ENCODE measurements at regions not wholly inside any gene's neighbourhood (a gene's known extent, or its start where the extent isn't known, plus 50 kb on each side); places are given as distances from the start of the nearest gene placed in this dataset.

DNA sequence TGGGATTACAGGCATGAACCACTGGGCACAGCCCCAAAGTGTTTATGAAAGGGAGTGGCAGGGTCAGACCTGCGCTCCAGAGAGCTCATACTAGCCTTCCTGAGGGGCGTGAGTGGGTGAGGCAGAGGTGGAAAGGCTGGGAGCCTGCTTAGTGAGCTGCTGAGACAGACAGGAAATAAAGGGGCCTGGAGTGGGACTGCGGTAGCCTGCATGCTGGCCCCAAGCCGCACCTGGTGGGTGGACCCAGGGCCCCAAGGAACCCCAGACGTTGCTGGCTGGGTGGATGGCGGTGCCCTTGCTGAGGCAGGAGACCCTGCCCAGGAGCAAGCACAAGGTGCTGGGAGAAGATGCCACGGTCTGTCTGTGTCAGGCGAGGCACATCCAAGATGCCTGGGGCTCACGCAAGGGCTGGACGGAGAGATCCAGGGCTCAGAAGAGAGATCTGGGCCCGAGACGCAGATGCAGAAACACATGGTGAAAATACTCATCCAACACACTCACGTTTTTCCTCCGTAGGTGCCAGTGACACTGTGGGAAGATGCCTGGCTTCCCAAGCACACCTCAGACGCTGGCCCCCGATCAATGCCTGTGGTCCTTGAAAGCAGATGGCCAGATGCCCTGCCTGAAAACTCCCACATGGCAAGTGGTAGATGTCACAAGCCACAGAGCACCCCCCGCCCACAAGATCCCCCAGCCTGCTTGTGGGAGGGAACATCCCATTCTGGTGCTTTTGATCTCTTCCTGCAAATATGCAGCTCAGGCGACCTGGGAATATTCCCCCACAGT lies 151.1 kb downstream of the GLI2 start:
- no peak for DNase-seq

DNA sequence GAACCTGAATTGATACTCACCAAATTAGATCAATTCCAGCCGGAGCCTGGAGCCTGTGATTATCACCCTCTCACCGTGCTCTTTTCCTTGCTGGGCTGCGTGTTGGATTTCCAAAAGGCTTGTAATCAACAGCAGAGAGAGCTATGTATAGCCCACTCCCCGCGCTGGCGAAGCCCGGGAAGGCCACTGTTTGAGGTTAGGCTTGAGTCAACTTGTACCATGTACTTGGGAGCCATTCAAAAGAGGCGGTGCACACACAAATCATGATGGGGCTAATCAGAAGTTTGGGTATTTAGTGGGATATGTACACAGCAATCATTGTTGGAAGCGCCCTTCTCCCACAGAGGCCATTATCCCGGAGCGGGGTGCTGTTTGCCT lies 151.6 kb downstream of the GLI2 start:
- DNase-seq, result no peak

DNA sequence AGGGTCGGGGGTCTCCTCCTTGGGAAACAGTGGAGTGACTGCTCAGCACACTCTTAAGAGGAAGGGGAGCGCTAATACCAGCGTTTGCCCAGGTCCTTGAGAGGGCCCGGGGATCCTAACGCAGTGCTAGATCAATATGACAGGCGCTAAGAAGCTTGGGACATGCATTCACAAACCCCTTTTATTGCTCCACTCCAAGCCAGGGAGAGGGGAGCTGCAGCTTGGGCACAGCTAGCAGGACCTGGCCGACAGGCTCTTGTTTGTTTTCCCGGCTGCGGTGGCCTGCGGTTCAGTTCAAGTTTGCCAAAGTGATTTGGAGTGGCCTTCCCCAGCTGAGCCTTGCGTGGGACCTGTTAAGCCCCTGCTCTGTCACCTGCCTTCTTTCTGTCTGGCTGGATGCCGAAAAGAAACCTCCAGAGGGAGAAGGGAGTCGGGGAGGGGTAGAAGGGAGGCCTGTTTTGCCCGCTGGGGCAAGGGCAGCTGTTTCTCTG lies 152.1 kb downstream of the GLI2 start:
- no peak for DNase-seq

DNA sequence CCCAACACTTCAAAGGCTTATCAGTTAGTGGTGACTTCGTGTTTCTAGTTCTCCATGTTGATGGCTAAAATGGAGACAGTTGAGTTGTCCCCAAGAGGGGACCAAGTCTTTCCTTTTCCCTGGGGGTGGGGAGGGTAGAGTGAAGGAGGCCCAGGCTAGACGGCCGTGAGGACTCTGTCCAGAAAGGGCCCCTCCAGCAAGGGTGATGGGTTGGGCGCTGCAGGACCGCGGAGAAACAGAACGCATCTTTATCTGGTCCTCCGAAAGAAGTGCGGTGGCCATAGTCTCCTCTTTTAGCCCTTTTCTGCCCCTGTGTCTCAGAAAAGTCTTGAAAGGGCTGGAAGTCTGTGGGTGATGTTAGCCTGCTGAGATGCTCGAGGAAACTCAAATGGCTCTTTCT lies 153.2 kb downstream of the GLI2 start:
- no peak for DNase-seq

DNA sequence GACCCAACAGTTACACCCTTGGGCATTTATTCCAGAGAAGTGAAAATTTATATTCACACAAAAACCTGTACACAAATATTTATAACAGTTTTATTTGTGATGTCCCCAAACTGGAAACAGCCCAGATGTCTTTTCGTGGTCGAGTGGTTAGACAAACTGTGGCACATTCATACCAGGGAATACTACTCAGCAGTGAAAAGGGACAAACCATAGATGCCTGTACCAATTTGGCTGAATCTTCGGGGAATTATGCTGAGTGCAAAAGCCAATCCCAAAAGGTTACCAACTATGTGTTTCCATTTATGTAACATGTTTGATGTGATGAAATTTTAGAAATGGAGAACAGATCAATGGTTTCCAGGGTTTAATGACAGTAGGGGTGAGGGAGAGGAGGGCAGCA lies 154.3 kb downstream of the GLI2 start:
- no peak for DNase-seq

DNA sequence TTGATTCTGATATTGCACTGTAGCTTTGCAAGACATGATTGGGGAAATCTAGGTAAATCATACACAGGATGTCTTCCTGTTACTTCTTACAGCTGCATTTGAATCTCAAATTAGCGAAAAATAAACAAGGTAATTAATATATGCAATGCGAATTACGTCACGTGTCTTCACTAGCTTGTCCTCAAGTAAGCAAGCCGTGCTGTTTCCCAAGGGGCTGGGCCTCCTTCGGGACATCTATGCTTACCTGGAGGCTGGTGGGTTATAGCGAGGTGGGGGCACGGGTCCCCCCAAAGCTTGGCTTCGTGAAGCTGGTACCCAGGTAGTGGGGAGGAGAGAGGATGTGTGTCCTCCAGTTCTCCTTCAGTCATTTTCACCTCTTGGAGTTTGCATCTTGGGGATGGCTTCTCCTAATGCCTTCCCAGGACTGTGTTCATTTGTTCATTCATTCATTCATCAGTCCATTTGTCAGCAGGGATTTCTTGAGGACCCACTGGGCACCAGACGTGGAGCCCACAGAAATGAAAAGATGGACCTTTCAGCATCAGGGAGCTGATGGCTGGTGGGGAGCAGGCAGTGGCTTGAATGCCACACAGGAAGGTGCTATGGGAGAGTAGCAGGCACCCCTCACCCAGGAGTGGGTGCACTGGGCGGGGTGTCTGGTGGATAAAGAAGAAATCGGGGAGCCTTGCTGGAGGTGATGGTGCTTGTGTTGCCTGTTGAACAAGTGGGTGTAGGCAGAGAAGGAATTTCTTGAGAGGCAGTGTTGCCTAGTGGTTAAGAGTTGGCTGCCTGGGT lies 155.1 kb downstream of the GLI2 start:
- DNase-seq, result no peak

DNA sequence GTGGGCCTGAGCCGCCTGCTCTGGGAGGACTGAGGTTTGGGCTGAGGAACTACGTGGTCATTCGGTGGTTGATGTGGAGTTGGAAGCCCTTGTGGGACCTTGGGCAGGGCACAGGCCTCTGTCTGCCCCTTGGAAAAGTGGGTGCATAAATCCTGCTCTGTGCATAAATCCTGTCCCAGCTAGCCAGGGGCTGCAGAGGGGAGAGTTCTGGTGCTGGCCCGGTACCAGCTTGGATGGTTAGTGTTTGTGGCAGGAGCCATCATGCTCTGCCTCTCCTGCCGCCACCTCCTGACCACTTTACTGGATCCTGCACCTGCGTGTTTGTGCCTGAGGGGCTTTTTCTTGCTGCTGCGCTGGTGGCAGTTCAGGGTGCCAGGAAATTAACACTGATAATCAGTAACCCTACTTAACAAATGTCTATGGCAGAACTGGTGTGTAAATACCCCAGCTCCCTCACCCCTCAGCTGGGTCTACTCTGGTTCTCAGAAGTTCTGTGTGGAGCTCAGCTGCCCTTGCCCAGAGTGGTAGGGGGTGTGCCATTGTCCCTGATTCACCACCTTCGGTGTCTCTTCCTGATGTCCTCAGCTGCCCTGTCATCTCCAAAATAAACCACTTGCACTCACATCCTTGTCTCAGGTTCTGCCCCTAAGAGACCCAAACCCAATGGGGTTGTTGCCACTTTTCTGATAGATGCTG lies 156.8 kb downstream of the GLI2 start:
- no peak for DNase-seq

DNA sequence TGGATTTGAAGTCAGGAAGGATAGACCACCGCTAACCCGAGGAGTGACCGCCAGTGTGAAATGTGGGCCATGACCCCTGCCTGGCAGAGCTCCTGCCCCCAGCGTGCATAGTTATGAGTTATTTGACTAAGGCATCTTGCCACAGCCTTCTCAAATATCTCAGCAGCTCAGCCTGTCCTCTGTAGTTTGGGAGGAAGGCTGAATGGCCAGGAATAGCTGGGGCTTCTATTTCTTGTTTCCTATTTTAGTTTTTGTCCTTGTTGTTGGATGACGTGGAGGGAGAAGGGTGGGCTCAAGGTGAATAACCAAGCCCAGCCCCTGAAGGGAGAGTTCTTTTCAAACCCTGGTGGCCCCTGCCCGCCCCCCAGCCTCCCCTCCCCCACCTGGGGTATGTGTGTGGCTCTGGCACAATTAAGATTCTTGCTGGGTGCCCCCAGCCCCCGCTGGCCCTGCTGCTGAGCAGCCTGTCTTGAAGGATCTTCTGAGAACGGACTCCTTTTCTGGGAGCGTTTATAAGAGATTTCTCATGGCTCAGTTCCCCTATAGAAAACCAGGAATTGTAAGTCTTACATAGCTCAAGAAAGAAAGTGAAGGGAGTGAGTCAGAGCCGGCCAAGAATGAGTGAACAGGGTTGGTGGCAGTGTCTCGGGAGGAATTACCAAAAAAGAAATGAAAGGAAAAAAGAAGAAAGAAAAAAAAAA lies 157.4 kb downstream of the GLI2 start:
- no peak for DNase-seq

DNA sequence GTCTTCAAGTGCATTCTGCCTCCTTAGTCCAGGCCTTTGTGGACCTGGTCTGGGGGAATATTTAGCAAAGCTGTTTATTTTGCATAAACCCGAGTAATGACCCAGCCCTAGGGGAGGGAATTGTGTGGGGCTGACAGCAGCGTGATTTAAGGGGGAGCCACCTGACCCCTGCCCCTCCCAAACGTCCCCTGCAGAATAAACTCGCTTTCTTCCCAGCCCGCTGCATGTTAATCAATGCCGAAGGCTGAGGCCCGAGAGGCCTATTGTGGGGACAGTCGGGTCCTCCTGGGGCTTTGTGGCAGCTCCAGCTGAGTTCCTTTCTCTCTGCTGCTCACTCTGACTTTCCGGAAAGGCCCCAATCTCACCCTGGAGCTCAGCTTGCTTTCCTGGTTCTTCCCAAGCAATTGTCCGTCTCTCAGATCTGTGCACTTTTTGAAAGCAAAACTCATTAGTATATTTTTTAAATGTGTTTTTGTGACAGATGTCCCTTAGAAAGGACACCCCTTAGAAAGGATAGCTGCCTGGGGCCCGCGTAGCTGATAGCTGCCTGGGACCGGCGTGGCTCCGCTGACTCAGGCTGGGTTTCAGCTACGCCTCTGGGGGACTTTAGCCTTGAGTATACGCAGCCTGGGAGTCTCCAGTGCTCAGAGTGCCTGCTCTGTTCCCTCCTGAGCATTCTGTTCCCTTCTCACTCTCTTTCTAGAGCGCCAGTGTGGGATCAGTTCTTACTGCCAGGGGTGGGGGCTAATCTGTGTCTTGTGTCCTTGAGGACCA lies 158.3 kb downstream of the GLI2 start:
- no peak for DNase-seq

DNA sequence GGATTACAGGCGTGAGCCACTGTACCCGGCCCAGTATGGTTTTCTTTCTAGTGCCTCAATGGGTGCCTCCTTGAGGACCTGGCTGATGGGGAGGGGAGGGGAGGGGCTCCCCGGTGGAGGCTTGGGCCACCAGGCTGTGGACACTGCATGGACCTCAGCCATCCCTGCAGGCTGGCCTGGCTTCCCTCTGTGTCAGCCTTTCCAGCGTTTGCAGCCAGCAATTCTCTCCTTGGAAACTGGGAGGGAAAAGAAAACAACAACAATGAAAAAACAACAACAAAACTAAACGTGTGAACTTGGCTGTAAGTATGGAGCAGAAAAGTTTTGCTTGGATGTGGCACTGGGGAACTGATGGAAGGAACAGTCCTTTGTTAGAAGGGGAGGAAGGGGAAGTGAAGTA lies 159.3 kb downstream of the GLI2 start:
- no peak for DNase-seq

- DNase-seq, result no peak
Measured at GRCh38 chr2:120896126-120896525, 160.5 kb downstream of the GLI2 start.

DNA sequence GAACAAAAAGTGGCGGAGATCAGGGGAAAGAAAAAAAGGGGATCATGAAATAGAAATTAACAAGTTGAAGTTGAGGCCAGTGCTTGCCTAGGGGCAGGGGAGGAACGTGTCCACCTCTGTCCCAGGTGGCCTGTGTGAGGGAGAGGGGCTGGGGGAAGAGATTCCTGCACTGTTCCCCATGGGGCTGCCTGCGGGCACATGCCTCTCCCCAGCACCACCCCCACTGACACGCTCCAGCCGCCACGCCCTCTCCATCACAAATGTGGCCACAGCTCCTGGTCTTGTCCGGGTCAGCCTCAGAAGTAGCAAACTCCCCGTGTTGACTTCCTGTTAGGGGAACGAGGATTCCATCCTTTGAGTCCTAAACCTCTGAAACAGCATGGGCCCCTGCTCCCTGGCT lies 161.2 kb downstream of the GLI2 start:
- DNase-seq, result no peak

GRCh38 chr2:120897399-120897798 lies 161.7 kb downstream of the GLI2 start:
- DNase-seq, result no peak

- no peak for DNase-seq
Measured at GRCh38 chr2:120898496-120898895, 162.8 kb downstream of the GLI2 start.

DNA sequence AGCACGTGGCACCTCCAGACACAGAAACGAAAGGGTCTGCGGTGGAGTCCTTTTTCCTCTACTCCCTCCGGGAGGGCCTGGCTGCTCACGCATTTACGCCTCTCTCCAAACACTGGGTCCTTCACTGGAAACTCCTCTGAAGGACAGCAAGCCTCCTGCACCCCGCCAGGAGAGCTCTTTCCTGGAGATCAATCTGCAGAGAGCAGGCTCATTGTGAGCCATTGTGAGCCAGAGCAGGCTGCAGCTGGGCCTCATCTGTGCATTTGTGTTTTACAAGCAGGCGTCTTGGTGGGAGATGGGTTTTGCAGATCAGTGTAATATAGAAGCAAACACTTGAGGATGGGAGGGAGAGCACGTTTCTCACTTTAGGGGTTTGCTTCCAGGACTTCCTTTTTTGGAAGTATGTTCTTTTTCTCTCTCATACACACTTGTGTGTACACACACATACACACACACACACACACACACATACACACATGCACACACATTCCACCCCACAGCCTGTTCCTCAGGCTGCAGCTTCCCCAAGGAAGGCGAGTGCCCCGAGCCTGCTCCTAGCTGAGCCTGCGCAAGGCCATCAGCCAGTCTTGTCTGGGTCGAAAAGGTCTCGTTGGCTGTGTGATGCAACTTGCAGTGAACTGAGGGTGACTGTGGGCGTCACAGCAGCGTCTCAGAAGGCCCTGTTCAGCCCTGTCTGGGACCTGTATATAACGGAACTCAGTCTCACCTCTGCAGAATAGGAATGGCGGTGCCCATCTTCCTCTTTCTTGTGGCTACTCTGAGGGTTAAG lies 163.5 kb downstream of the GLI2 start:
- no peak for DNase-seq

- no peak for DNase-seq
Measured at GRCh38 chr2:120899771-120900170, 164.1 kb downstream of the GLI2 start.

DNA sequence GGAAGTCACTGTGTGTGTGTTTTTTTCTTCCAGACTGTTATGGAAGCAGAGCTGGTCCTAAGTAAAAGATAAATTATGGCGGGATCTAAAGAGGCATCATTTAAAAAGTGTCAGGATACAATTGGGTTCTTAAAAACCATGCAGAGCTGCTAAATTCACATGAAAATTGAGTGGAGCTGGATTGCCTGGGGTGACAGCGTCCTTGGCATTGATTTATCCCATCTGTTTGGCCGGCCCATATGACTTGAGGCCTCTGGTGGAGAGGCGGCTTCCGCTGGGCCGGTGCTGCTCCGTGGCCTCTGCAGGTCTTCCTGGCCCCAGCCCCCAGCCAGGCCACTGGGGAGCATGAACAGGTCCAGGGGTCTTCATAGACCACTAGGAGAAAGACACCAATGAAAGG lies 165.5 kb downstream of the GLI2 start:
- no peak for DNase-seq

DNA sequence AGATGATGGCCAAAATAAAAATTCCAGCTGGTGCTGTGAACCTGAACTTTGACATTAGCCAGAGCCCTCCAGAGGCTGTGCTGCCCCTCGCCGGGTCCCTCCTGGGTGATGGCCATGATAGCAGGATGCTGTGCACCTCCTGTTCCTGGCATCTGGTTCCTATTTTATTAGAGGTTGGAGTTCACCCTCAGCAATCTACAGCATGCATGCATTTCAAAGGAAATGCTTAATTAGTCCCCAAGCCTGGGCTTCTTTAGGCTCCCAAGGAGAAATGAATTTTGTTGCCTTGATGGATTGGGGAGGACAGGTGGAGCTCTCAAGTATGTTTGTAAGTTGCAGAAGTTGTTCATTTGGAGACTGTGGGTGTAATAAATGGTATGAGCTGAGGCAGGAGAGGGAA lies 166.9 kb downstream of the GLI2 start:
- no peak for DNase-seq

DNA sequence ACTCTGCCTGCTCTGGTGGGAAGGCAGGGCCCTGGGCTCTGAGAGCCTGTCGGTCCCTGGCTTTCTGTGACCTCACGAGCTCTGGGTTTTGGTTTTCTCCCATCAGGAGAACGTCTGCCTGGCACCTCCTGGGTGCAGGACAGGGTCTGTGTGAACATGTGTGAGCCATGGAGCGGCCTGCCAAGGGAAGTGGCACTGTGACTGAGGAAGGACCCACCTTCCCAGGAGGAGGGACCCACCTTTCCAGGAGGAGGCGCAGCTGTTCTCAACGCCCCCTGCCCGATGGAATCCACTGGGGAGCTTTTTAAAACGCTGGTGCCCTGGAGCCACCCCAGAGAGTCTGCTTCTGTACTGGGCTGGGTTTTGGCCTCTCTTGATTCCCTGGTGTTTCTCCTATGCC lies 168.7 kb downstream of the GLI2 start:
- DNase-seq, result no peak

- no peak for DNase-seq
Measured at GRCh38 chr2:120904830-120905234, 169.2 kb downstream of the GLI2 start.

GRCh38 chr2:120905298-120905697 lies 169.6 kb downstream of the GLI2 start:
- DNase-seq, result no peak
